ENCODE measurements at regions not wholly inside any gene's neighbourhood (a gene's known extent, or its start where the extent isn't known, plus 50 kb on each side); places are given as distances from the start of the nearest gene placed in this dataset.

GRCh38 chr2:128379021-128380015 is 60.6 kb upstream of the HS6ST1 start:
- peak; percentile 84 for FAIRE-seq
- Histone ChIP-seq H4K20me1 (ENCODE audit: control insufficient read depth, extremely low read depth, insufficient read depth, low read length) (no peaks in the 10 kb centered on the region), H3K9me3 (ENCODE audit: control insufficient read depth, low read depth, low read length) (no peaks in the 10 kb centered on the region), H2AFZ (ENCODE audit: control insufficient read depth, low read length) (peak overlapping the region; percentile 84), H3K27me3 (ENCODE audit: control insufficient read depth, extremely low read depth, insufficient read depth, low read length) (no peaks in the 10 kb centered on the region), H3K4me3 (ENCODE audit: control insufficient read depth in 2 of 3, extremely low read depth in 1 of 3, insufficient read depth in 2 of 3, low read depth in 1 of 3, low read length in 3 of 3) (no peak overlapping the region), H3K9ac (ENCODE audit: control insufficient read depth, extremely low read depth, insufficient read depth, low read length) (no peak overlapping the region), H3K79me2 (ENCODE audit: control insufficient read depth, insufficient read depth, low read length) (no peaks in the 10 kb centered on the region), H3K4me1 (ENCODE audit: control insufficient read depth, extremely low read depth, insufficient read depth, low read length) (peaks cover 34% of the 10 kb centered on the region), H3K9me1 (ENCODE audit: control insufficient read depth, extremely low read depth, insufficient read depth, low read length) (no peaks in the 10 kb centered on the region), H3K36me3 (ENCODE audit: control insufficient read depth in 2 of 2, extremely low read depth in 1 of 2, insufficient read depth in 2 of 2, low read length in 2 of 2) (no peaks in the 10 kb centered on the region), H3K4me2 (ENCODE audit: control insufficient read depth, extremely low read depth, insufficient read depth, low read depth, low read length) (peak overlapping the region; percentile 41), H3K27ac (ENCODE audit: control insufficient read depth, insufficient read depth, low read length) (no peak overlapping the region)
- no peak for DNase-seq (ENCODE audit: low read depth, low spot score)
- TF ChIP-seq, protein P1, sequence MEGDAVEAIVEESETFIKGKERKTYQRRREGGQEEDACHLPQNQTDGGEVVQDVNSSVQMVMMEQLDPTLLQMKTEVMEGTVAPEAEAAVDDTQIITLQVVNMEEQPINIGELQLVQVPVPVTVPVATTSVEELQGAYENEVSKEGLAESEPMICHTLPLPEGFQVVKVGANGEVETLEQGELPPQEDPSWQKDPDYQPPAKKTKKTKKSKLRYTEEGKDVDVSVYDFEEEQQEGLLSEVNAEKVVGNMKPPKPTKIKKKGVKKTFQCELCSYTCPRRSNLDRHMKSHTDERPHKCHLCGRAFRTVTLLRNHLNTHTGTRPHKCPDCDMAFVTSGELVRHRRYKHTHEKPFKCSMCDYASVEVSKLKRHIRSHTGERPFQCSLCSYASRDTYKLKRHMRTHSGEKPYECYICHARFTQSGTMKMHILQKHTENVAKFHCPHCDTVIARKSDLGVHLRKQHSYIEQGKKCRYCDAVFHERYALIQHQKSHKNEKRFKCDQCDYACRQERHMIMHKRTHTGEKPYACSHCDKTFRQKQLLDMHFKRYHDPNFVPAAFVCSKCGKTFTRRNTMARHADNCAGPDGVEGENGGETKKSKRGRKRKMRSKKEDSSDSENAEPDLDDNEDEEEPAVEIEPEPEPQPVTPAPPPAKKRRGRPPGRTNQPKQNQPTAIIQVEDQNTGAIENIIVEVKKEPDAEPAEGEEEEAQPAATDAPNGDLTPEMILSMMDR (optimal IDR thresholded peaks at IDR 0.05 in 1 of 3, IDR thresholded peaks at IDR 0.05 in 1 of 3, conservative IDR thresholded peaks at IDR 0.05 in 1 of 3; ENCODE audit: extremely low read depth in 1 of 3, insufficient read depth in 2 of 3, low read length in 3 of 3), result no peak
- no peak for TF ChIP-seq EZH2 (IDR thresholded peaks at IDR 0.05; ENCODE audit: low read length)
- dilution Hi-C loops (cut with MboI; ENCODE audit: extremely low pct_ligation_motif_present, low sequenced_read_pairs), result no loop called here

DNA sequence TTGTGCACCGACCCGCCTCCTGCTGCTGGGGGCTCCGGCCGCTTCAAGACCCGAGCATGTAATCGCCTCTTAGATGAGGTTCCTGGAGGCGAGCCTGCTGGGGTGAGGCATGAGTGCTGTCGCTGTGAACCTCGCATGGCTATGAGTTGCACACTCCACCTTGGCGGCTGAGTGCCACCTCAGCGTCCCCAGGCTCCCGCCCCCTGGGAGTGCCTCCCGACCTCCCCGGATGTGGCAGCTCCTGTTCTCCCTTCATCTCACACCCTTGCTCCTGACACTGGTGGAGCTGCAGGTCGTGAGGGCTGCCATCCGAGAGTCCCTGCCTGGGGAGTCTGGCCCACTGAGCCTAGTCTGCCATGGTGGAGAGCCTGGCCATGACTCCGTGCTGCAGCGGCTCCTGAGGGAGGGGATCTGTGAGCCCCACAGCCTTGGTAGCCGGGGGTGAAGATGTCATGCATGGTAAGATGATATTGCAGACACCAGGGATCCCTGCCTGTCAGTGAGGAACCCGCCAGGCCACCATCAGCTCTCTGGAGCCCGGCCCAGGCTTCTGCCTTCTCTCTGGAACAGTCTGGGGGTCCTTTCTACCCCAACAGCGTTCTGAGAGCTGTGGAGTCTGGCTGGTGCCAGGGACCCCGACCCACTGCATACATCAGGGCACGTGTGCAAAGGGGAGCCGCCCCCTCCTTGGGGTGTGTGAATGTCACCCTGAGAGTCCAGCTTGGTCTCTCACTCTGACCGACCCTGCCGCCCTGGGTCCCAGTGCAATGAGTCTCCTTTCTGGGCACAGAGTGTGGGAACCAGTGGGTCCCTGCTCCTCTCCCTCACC is 61.6 kb upstream of the HS6ST1 start:
- no peak overlapping the region for H2AFZ ChIP-seq (ENCODE audit: control insufficient read depth, low read length)
- no peaks in the 10 kb centered on the region for H3K79me2 ChIP-seq (ENCODE audit: control insufficient read depth, insufficient read depth, low read length)
- no peak for TF ChIP-seq EZH2 (IDR thresholded peaks at IDR 0.05; ENCODE audit: low read length)
- TF ChIP-seq, protein P1 (optimal IDR thresholded peaks at IDR 0.05 in 1 of 3, IDR thresholded peaks at IDR 0.05 in 1 of 3, conservative IDR thresholded peaks at IDR 0.05 in 1 of 3; ENCODE audit: extremely low read depth in 1 of 3, insufficient read depth in 2 of 3, low read length in 3 of 3), result no peak
- DNase-seq (ENCODE audit: low read depth, low spot score), result no peak
- no peak overlapping the region for H3K27ac ChIP-seq (ENCODE audit: control insufficient read depth, insufficient read depth, low read length)
- H4K20me1 ChIP-seq (ENCODE audit: control insufficient read depth, extremely low read depth, insufficient read depth, low read length), result no peaks in the 10 kb centered on the region
- H3K4me2 ChIP-seq (ENCODE audit: control insufficient read depth, extremely low read depth, insufficient read depth, low read depth, low read length), result no peak overlapping the region
- H3K36me3 ChIP-seq (ENCODE audit: control insufficient read depth in 2 of 2, extremely low read depth in 1 of 2, insufficient read depth in 2 of 2, low read length in 2 of 2), result no peaks in the 10 kb centered on the region
- H3K4me3 ChIP-seq (ENCODE audit: control insufficient read depth in 2 of 3, extremely low read depth in 1 of 3, insufficient read depth in 2 of 3, low read depth in 1 of 3, low read length in 3 of 3), result no peak overlapping the region
- no peaks in the 10 kb centered on the region for H3K9me1 ChIP-seq (ENCODE audit: control insufficient read depth, extremely low read depth, insufficient read depth, low read length)
- H3K9ac ChIP-seq (ENCODE audit: control insufficient read depth, extremely low read depth, insufficient read depth, low read length), result no peak overlapping the region
- no peaks in the 10 kb centered on the region for H3K27me3 ChIP-seq (ENCODE audit: control insufficient read depth, extremely low read depth, insufficient read depth, low read length)
- H3K4me1 ChIP-seq (ENCODE audit: control insufficient read depth, extremely low read depth, insufficient read depth, low read length), result peaks cover 25% of the 10 kb centered on the region
- no peaks in the 10 kb centered on the region for H3K9me3 ChIP-seq (ENCODE audit: control insufficient read depth, low read depth, low read length)
- dilution Hi-C loops (cut with MboI; ENCODE audit: extremely low pct_ligation_motif_present, low sequenced_read_pairs), result no loop called here
- no peak for FAIRE-seq
